Caco-2 (cell line): ENCODE measurements at regions not wholly inside any gene's neighbourhood (a gene's known extent, or its start where the extent isn't known, plus 50 kb on each side); places are given as distances from the start of the nearest gene placed in this dataset.

Experiments
- BruUV-seq: library from RNA; stranded (reverse); fragments of 400-500 nt; replicated peaks from 2 replicates; lab custom pipeline; 2021; lab: Mats Ljungman, UMichigan
- CTCF ChIA-PET: fragments of 300-600 bp; sonication (Branson Sonifier 250); formaldehyde crosslinking; loops from one replicate; lab custom pipeline; 2022; ENCODE audit warnings: antibody characterized with exemption; lab: Charles Lee
- POLR2A ChIA-PET: fragments of 300-600 bp; sonication (Branson Sonifier 250); formaldehyde crosslinking; loops from one replicate; lab custom pipeline; 2022; ENCODE audit warnings: antibody characterized with exemption; lab: Charles Lee
- DNase-seq, 2 experiments: peaks; one replicate each; pipeline versions ENCODE4 v3.0.0 to v3.0.0-alpha.2; 2020 to 2022
- H3K27me3 ChIP-seq: replicated peaks from 2 replicates; pipeline ENCODE4 v1.6.0; 2011; ENCODE audit warnings: low read length; ENCODE audit not compliant: control insufficient read depth, insufficient read depth
- H3K36me3 ChIP-seq: 2 replicates; pipeline ENCODE4 v1.5.1; 2011; ENCODE audit warnings: low read length; ENCODE audit not compliant: control insufficient read depth, insufficient read depth
- H3K4me1 ChIP-seq: fragments of 250-450 bp; sonication (Bioruptor Pico); 2 replicates; pipeline ENCODE4 v1.5.1; 2020; ENCODE audit warnings: mild to moderate bottlenecking
- H3K4me3 ChIP-seq: 2 replicates; pipeline ENCODE4 v1.5.1; 2011; ENCODE audit warnings: low read depth, mild to moderate bottlenecking, control low read depth, low read length
- H3K9me3 ChIP-seq: fragments of 250-450 bp; sonication (Bioruptor Pico); 2 replicates; pipeline ENCODE4 v1.5.1; 2020; ENCODE audit warnings: mild to moderate bottlenecking, moderate library complexity
- H3K27ac Mint-ChIP-seq: one replicate; pipeline ENCODE4 v1.8.0; 2022; ENCODE audit warnings: mixed read lengths; ENCODE audit not compliant: unreplicated experiment
- H3K27me3 Mint-ChIP-seq: one replicate; pipeline ENCODE4 v1.8.0; 2022; ENCODE audit warnings: mixed read lengths; ENCODE audit not compliant: insufficient read depth, unreplicated experiment
- H3K36me3 Mint-ChIP-seq: one replicate; pipeline ENCODE4 v1.8.0; 2022; ENCODE audit warnings: mild to moderate bottlenecking, mixed read lengths; ENCODE audit not compliant: insufficient read depth, unreplicated experiment
- H3K4me1 Mint-ChIP-seq: one replicate; pipeline ENCODE4 v1.8.0; 2022; ENCODE audit warnings: low read depth, mixed read lengths; ENCODE audit not compliant: unreplicated experiment
- H3K4me3 Mint-ChIP-seq: one replicate; pipeline ENCODE4 v1.8.0; 2022; ENCODE audit warnings: mild to moderate bottlenecking, moderate library complexity, mixed read lengths; ENCODE audit not compliant: unreplicated experiment
- H3K9me3 Mint-ChIP-seq: one replicate; pipeline ENCODE4 v1.8.0; 2022; ENCODE audit warnings: mixed read lengths; ENCODE audit not compliant: unreplicated experiment
- intact Hi-C: fragments of 100-400 bp; cut with micrococcal nuclease; formaldehyde crosslinking; loops from one replicate; pipeline ENCODE4 v1.10.0; 2022; ENCODE audit not compliant: unreplicated experiment
- TF ChIP-seq, protein P1 (sequence below), 2 experiments: fragments of 200-600 bp in 1 of 2; IDR thresholded peaks; 1 replicate in 1 of 2; 2 replicates in 1 of 2; pipeline versions ENCODE4 v1.5.1 to v1.8.0; 2011 to 2022; ENCODE audit warnings: antibody characterized with exemption in 1 of 2, control low read depth in 1 of 2, inconsistent platforms in 1 of 2, low read depth in 1 of 2, low read length in 1 of 2, mild to moderate bottlenecking in 1 of 2, moderate library complexity in 1 of 2; ENCODE audit not compliant: insufficient read depth in 1 of 2, severe bottlenecking in 1 of 2, unreplicated experiment in 1 of 2

DNA sequence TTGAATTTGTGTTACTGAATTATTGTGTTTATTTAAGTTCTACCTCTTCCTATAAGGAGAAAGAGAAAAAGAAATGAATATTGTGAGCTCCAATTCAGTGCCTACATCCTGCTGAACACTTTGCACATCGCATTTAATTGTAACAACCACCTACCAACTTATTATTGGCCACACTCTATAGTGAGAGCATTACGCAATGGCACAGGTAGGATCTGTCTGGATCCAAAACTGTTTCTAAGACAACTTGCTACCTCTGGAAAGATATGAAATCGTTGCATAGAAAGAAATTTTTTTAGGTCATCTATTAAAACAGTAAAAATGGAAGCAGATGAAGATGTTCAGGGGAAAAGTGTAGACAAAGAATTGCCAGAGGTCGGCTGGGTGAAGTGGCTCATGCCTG lies 227.2 kb upstream of the SNX2 start:
- no peak for DNase-seq
- Mint-ChIP-seq H3K27me3 (peaks cover 13% of the 10 kb centered on the region), H3K36me3 (no peaks in the 10 kb centered on the region), H3K9me3 (no peaks in the 10 kb centered on the region), H3K27ac (no peak overlapping the region), H3K4me3 (no peak overlapping the region), H3K4me1 (no peaks in the 10 kb centered on the region)
- no TSS peak for BruUV-seq
- Histone ChIP-seq H3K4me3 (no peak overlapping the region), H3K9me3 (no peaks in the 10 kb centered on the region), H3K36me3 (no peaks in the 10 kb centered on the region), H3K4me1 (no peaks in the 10 kb centered on the region), H3K27me3 (no peaks in the 10 kb centered on the region)
- intact Hi-C loops: no loop called here
- ChIA-PET POLR2A (no interaction called here), CTCF (interaction anchor here (0.6 kb wide), 1 partner anchor 627 kb away, joined by 4 read pairs; no protein-coding TSS in a partner anchor)
- TF ChIP-seq, protein P1, sequence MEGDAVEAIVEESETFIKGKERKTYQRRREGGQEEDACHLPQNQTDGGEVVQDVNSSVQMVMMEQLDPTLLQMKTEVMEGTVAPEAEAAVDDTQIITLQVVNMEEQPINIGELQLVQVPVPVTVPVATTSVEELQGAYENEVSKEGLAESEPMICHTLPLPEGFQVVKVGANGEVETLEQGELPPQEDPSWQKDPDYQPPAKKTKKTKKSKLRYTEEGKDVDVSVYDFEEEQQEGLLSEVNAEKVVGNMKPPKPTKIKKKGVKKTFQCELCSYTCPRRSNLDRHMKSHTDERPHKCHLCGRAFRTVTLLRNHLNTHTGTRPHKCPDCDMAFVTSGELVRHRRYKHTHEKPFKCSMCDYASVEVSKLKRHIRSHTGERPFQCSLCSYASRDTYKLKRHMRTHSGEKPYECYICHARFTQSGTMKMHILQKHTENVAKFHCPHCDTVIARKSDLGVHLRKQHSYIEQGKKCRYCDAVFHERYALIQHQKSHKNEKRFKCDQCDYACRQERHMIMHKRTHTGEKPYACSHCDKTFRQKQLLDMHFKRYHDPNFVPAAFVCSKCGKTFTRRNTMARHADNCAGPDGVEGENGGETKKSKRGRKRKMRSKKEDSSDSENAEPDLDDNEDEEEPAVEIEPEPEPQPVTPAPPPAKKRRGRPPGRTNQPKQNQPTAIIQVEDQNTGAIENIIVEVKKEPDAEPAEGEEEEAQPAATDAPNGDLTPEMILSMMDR (IDR thresholded peaks at IDR 0.05; ENCODE audit: insufficient read depth in 1 of 2, low read depth in 1 of 2, low read length in 1 of 2, severe bottlenecking in 1 of 2, unreplicated experiment in 1 of 2): no peak

DNA sequence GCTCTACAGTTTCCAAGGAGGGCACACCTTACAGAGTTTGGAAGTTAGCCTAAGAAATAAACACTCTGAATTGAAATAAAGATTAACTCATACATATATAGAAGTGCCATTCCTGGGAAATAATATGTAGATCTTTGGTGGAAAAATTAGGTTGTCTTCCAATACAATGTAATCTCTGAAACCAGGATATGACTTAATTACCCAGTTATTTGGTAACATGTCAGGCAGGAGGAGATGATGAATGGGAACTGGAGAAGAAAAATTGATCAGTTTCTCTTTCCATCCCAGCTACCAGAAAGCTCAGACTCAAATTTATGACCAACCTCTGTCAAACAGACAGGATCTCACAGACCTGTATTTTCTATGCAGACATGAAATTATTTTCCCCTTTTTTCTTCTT lies 215.2 kb upstream of the SNX2 start:
- Histone ChIP-seq H3K9me3 (no peaks in the 10 kb centered on the region), H3K4me3 (no peak overlapping the region), H3K27me3 (no peaks in the 10 kb centered on the region), H3K36me3 (no peaks in the 10 kb centered on the region), H3K4me1 (no peaks in the 10 kb centered on the region)
- Mint-ChIP-seq H3K9me3 (no peaks in the 10 kb centered on the region), H3K27me3 (peaks cover 5% of the 10 kb centered on the region), H3K4me1 (no peaks in the 10 kb centered on the region), H3K27ac (no peak overlapping the region), H3K36me3 (no peaks in the 10 kb centered on the region), H3K4me3 (no peak overlapping the region)
- no peak for DNase-seq
- ChIA-PET POLR2A (no interaction called here), CTCF (no interaction called here)
- TF ChIP-seq, protein P1 (IDR thresholded peaks at IDR 0.05; ENCODE audit: insufficient read depth in 1 of 2, low read depth in 1 of 2, low read length in 1 of 2, severe bottlenecking in 1 of 2, unreplicated experiment in 1 of 2): no peak
- intact Hi-C loops: no loop called here
- BruUV-seq: no TSS peak

DNA sequence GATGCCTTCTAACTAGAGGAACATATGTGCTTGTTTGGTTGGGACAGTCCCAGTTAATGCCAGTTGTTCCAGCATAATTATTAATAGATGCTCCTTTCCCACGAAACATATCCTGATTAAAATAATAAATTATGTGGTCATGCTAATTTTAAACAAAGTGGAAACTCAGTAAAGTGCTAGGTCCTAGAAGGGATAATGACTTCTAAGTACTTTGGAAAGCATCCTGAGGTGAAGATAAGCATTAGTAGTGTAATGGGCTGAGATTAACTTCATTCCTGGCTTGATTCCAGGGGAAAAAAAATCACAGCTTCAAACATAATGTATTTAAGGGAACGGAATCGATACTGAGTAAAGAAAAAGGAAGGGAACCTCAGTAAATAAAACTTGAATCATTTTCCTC lies 213.7 kb upstream of the SNX2 start:
- Histone ChIP-seq H3K4me1 (no peaks in the 10 kb centered on the region), H3K27me3 (no peaks in the 10 kb centered on the region), H3K9me3 (no peaks in the 10 kb centered on the region), H3K36me3 (no peaks in the 10 kb centered on the region), H3K4me3 (no peak overlapping the region)
- DNase-seq: no peak
- Mint-ChIP-seq H3K36me3 (no peaks in the 10 kb centered on the region), H3K27me3 (peaks cover 5% of the 10 kb centered on the region), H3K9me3 (no peaks in the 10 kb centered on the region), H3K27ac (no peak overlapping the region), H3K4me3 (no peak overlapping the region), H3K4me1 (no peaks in the 10 kb centered on the region)
- ChIA-PET CTCF (no interaction called here), POLR2A (no interaction called here)
- intact Hi-C loops: no loop called here
- BruUV-seq: no TSS peak
- TF ChIP-seq, protein P1 (IDR thresholded peaks at IDR 0.05; ENCODE audit: insufficient read depth in 1 of 2, low read depth in 1 of 2, low read length in 1 of 2, severe bottlenecking in 1 of 2, unreplicated experiment in 1 of 2): no peak
